OCI-LY7 (cell line): ENCODE measurements at regions not wholly inside any gene's neighbourhood (a gene's known extent, or its start where the extent isn't known, plus 50 kb on each side); places are given as distances from the start of the nearest gene placed in this dataset.

Source experiments
- BruUV-seq: library from RNA; stranded (reverse); fragments of 400-500 nt; replicated peaks from 2 replicates; lab custom pipeline; 2021; lab: Mats Ljungman, UMichigan
- CTCF ChIA-PET: fragments of 300-600 bp; sonication (Branson Sonifier 250); formaldehyde crosslinking; loops from one replicate; lab custom pipeline; 2022; ENCODE audit warnings: antibody characterized with exemption; ENCODE audit not compliant: unreplicated experiment; lab: Charles Lee
- POLR2A ChIA-PET: fragments of 300-600 bp; sonication (Branson Sonifier 250); formaldehyde crosslinking; loops from one replicate; lab custom pipeline; 2022; ENCODE audit warnings: antibody characterized with exemption; lab: Charles Lee
- DNase-seq: peaks from one replicate; pipeline ENCODE4 v3.0.0-alpha.2; 2015; ENCODE audit warnings: low spot score
- H2AFZ ChIP-seq: fragments of 200-600 bp; sonication (generic), shearing (Covaris generic); 2 replicates; pipeline ENCODE4 v1.6.1; 2014; ENCODE audit warnings: mild to moderate bottlenecking, antibody characterized with exemption, low read length, moderate library complexity
- H3K27ac ChIP-seq: fragments of 200-600 bp; sonication (generic); 2 replicates; pipeline ENCODE4 v1.5.1; 2014; ENCODE audit warnings: mixed run types, low read depth, mild to moderate bottlenecking, moderate library complexity, low read length, inconsistent platforms; ENCODE audit not compliant: poor library complexity, severe bottlenecking
- H3K36me3 ChIP-seq: fragments of 200-600 bp; sonication (generic); 2 replicates; pipeline ENCODE4 v1.6.1; 2014; ENCODE audit warnings: mild to moderate bottlenecking, antibody characterized with exemption, low read length, moderate library complexity, mixed read lengths; ENCODE audit not compliant: insufficient read depth
- H3K4me1 ChIP-seq: fragments of 200-600 bp; sonication (generic); 2 replicates; pipeline ENCODE4 v1.5.1; 2014; ENCODE audit warnings: mild to moderate bottlenecking, low read length; ENCODE audit not compliant: insufficient read depth, poor library complexity, severe bottlenecking
- H3K4me2 ChIP-seq: fragments of 200-600 bp; sonication (generic); 2 replicates; pipeline ENCODE4 v1.6.1; 2014; ENCODE audit warnings: mild to moderate bottlenecking, low read length
- H3K4me3 ChIP-seq: fragments of 200-600 bp; sonication (generic); 2 replicates; pipeline ENCODE4 v1.5.1; 2014; ENCODE audit warnings: mild to moderate bottlenecking, low read depth, low read length; ENCODE audit not compliant: poor library complexity, severe bottlenecking
- H3K79me2 ChIP-seq: fragments of 200-600 bp; sonication (generic); 2 replicates; pipeline ENCODE4 v1.6.1; 2016; ENCODE audit warnings: low read depth, mild to moderate bottlenecking, low read length, moderate library complexity, mixed read lengths; ENCODE audit not compliant: insufficient read depth
- H3K9me2 ChIP-seq: fragments of 200-600 bp; sonication (generic); 2 replicates; pipeline ENCODE4 v1.6.1; 2016; ENCODE audit warnings: mild to moderate bottlenecking, low read length, mixed read lengths; ENCODE audit not compliant: insufficient read depth
- H3K9me3 ChIP-seq: fragments of 200-600 bp; sonication (generic); 2 replicates; pipeline ENCODE4 v1.6.1; 2014; ENCODE audit warnings: mild to moderate bottlenecking, mixed run types, low read length, mixed read lengths
- H4K20me1 ChIP-seq: fragments of 200-600 bp; sonication (generic); 2 replicates; pipeline ENCODE4 v1.6.1; 2014; ENCODE audit warnings: mild to moderate bottlenecking, antibody characterized with exemption, low read length, moderate library complexity, mixed read lengths; ENCODE audit not compliant: insufficient read depth
- CTCF ChIP-seq: fragments of 200-600 bp; sonication (generic); conservative IDR thresholded peaks from 2 replicates; pipeline ENCODE4 v1.5.1; 2014; ENCODE audit warnings: mild to moderate bottlenecking, antibody characterized with exemption, low read length, moderate library complexity, mixed read lengths
- EZH2phosphoT487 ChIP-seq: fragments of 200-600 bp; sonication (generic); IDR thresholded peaks from 2 replicates; pipeline ENCODE4 v1.6.1; 2018; ENCODE audit warnings: low read depth, borderline replicate concordance, mild to moderate bottlenecking, mixed run types, antibody characterized with exemption, low read length, moderate library complexity, mixed read lengths
- intact Hi-C: fragments of 100-400 bp; cut with micrococcal nuclease; formaldehyde crosslinking; loops from one replicate; pipeline ENCODE4 v1.10.0; 2022; ENCODE audit not compliant: unreplicated experiment

- DNase-seq, result no peak
- H3K79me2 ChIP-seq, result no peaks in the 10 kb centered on the region
- intact Hi-C loops, result no loop called here
- H3K4me1 ChIP-seq, result no peaks in the 10 kb centered on the region
- H3K27ac ChIP-seq, result no peak overlapping the region
- no peak overlapping the region for H3K4me2 ChIP-seq
- H3K4me3 ChIP-seq, result no peak overlapping the region
- BruUV-seq, result no TSS peak
- H4K20me1 ChIP-seq, result no peaks in the 10 kb centered on the region
- H2AFZ ChIP-seq, result no peak overlapping the region
- TF ChIP-seq EZH2phosphoT487, result no peak
- no peak for TF ChIP-seq CTCF
- no peaks in the 10 kb centered on the region for H3K9me2 ChIP-seq
- ChIA-PET POLR2A (interaction anchor here (0.6 to 1.3 kb wide), 2 partner anchors 15 to 341 kb away, joined by 3 read pairs; no protein-coding TSS in a partner anchor), CTCF (no interaction called here)
- H3K9me3 ChIP-seq, result no peaks in the 10 kb centered on the region
- no peaks in the 10 kb centered on the region for H3K36me3 ChIP-seq
These were observed 198.0 kb upstream of the SYT1 start for GRCh38 chr12:78666584-78666983.

DNA sequence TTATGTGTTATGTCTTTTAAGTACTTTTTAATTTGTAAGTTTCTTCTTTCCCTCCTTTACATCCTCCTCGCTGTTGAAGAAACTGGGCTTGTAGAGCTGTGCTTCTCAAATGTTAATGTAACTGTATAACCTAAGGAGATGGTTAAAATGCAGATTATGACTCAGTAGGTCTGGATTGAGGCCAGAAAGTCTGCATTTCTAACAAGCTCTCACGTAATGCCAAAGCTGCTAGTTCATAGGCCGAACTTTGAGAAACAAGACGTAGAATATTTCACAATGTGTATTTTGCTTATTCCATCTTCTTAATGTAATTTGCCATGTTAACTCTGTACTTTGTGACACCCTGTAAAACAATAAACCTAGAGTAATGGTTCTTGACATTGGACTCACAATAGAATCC is 193.3 kb upstream of the SYT1 start:
- no TSS peak for BruUV-seq
- DNase-seq, result no peak
- TF ChIP-seq EZH2phosphoT487, result no peak
- TF ChIP-seq CTCF, result no peak
- no peaks in the 10 kb centered on the region for H3K9me2 ChIP-seq
- no peak overlapping the region for H3K4me3 ChIP-seq
- H4K20me1 ChIP-seq, result no peaks in the 10 kb centered on the region
- POLR2A ChIA-PET, result no interaction called here
- CTCF ChIA-PET, result no interaction called here
- intact Hi-C loops, result no loop called here
- H3K9me3 ChIP-seq, result no peaks in the 10 kb centered on the region
- no peak overlapping the region for H2AFZ ChIP-seq
- H3K36me3 ChIP-seq, result no peaks in the 10 kb centered on the region
- no peaks in the 10 kb centered on the region for H3K79me2 ChIP-seq
- no peaks in the 10 kb centered on the region for H3K4me1 ChIP-seq
- H3K4me2 ChIP-seq, result no peak overlapping the region
- no peak overlapping the region for H3K27ac ChIP-seq

DNA sequence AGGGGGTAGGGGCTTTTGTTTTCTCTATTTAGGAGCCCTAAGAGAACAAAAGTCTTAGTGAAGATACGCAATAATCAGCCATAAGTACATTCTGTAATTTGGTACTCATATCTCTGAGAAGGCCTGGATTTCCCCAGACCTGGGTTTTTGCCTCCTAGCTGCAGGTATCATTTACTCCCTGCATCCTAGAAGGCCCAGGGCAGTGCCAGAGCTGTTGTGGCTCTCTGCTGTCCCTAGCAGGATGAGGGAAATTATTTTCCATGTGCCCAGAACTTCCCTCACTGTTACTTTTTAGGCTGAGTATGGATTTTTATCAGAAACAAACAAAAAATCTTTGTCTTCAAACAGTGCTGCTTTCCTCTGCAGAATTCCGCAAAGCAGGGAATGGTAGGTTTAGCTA is 192.5 kb upstream of the SYT1 start:
- ChIA-PET CTCF (no interaction called here), POLR2A (interaction anchor here (0.7 kb wide), 2 partner anchors 76 to 647 kb away, joined by 3 to 7 read pairs; no protein-coding TSS in a partner anchor)
- no peaks in the 10 kb centered on the region for H4K20me1 ChIP-seq
- no TSS peak for BruUV-seq
- H3K4me1 ChIP-seq, result no peaks in the 10 kb centered on the region
- TF ChIP-seq CTCF (no peak), EZH2phosphoT487 (no peak)
- H2AFZ ChIP-seq, result no peak overlapping the region
- no peak overlapping the region for H3K4me2 ChIP-seq
- no peaks in the 10 kb centered on the region for H3K36me3 ChIP-seq
- H3K9me3 ChIP-seq, result no peaks in the 10 kb centered on the region
- intact Hi-C loops, result no loop called here
- H3K4me3 ChIP-seq, result no peak overlapping the region
- H3K9me2 ChIP-seq, result no peaks in the 10 kb centered on the region
- no peaks in the 10 kb centered on the region for H3K79me2 ChIP-seq
- no peak overlapping the region for H3K27ac ChIP-seq
- DNase-seq, result no peak
